Neutrophil (primary cell): ENCODE measurements at regions not wholly inside any gene's neighbourhood (a gene's known extent, or its start where the extent isn't known, plus 50 kb on each side); places are given as distances from the start of the nearest gene placed in this dataset.
"Not testable (repeated sequence)": the region's sequence is repeated elsewhere in the genome, so short reads cannot be mapped to it uniquely, and the experiment has no call there.

Experiments
- H3K27ac ChIP-seq: fragments of 200-600 bp; sonication (generic); 2 replicates; pipeline ENCODE4 v1.5.1; 2016; ENCODE audit warnings: mild to moderate bottlenecking, moderate library complexity
- H3K27me3 ChIP-seq: fragments of 200-600 bp; sonication (generic); 2 replicates; pipeline ENCODE4 v1.6.0; 2016; ENCODE audit warnings: mild to moderate bottlenecking
- H3K36me3 ChIP-seq: fragments of 200-600 bp; sonication (generic); 2 replicates; pipeline ENCODE4 v1.5.1; 2017
- H3K4me1 ChIP-seq, 2 experiments: fragments of 200-600 bp in 1 of 2; sonication (generic) in 1 of 2; 1 replicate in 1 of 2; 2 replicates in 1 of 2; pipeline versions ENCODE4 v1.5.1 to v1.6.1; 2013 to 2016; ENCODE audit warnings: low read depth in 1 of 2, low read length in 1 of 2, mild to moderate bottlenecking in 1 of 2, moderate library complexity in 1 of 2; ENCODE audit not compliant: control insufficient read depth in 1 of 2, insufficient read depth in 1 of 2
- H3K4me3 ChIP-seq, 2 experiments: fragments of 200-600 bp in 1 of 2; sonication (generic) in 1 of 2; 1 replicate in 1 of 2; 2 replicates in 1 of 2; pipeline ENCODE4 v1.5.1; 2013 to 2016; ENCODE audit warnings: low read depth in 1 of 2, low read length in 1 of 2, mild to moderate bottlenecking in 1 of 2, moderate library complexity in 1 of 2
- H3K9me3 ChIP-seq: fragments of 200-600 bp; sonication (generic); 2 replicates; pipeline ENCODE4 v1.5.1; 2016
- TF ChIP-seq, protein P1 (sequence below): fragments of 200-600 bp; sonication (generic); IDR thresholded peaks from 2 replicates; pipeline ENCODE4 v1.5.1; 2016; ENCODE audit warnings: antibody characterized with exemption

DNA sequence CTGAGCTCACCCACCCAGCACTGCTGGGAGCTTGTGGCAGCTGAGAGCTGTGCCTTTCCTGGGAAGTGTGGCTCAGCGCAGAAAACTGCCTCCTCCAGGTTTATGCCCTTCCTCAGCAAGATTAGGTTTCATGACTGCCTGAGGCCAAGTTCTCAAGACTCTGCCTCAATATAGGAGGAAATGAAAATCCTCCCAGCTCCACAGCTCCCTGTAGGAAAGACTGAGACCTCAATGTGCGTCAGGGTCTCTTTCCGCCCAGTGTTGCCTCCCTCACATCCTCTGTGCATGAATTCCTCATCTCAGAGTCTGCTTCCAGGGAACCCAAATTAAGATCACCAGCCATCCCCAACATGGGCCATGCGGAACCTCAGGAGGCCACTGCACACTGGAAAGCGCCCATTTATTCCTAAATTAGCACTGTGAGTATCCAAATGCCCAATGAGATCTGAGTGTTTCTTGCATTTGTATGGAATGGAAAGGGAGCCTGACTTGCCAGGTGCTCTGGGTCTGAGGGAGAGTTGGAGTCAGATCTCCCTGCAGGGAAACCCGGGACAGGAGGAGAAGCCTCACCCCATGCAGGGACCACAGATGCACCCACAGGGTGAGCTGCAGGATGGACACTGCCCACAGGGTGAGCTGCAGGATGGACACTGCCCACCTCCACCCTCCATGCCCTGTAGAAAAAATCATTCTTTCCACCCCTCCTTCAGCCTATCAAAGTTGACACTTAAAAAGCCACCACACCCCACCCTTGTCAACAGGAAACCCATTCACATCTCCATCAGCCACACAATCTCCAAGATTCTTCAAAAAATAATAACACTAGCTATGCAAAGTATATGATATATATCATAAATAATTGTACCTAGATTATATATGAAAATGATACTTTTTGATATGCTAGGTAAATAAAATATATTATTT, 97.4 kb upstream of the IGLL5 start:
- TF ChIP-seq, protein P1, sequence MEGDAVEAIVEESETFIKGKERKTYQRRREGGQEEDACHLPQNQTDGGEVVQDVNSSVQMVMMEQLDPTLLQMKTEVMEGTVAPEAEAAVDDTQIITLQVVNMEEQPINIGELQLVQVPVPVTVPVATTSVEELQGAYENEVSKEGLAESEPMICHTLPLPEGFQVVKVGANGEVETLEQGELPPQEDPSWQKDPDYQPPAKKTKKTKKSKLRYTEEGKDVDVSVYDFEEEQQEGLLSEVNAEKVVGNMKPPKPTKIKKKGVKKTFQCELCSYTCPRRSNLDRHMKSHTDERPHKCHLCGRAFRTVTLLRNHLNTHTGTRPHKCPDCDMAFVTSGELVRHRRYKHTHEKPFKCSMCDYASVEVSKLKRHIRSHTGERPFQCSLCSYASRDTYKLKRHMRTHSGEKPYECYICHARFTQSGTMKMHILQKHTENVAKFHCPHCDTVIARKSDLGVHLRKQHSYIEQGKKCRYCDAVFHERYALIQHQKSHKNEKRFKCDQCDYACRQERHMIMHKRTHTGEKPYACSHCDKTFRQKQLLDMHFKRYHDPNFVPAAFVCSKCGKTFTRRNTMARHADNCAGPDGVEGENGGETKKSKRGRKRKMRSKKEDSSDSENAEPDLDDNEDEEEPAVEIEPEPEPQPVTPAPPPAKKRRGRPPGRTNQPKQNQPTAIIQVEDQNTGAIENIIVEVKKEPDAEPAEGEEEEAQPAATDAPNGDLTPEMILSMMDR = no peak
- H3K36me3 ChIP-seq = no peaks in the 10 kb centered on the region
- H3K27me3 ChIP-seq = no peaks in the 10 kb centered on the region
- no peaks in the 10 kb centered on the region for H3K9me3 ChIP-seq
- H3K4me1 ChIP-seq = no peaks in the 10 kb centered on the region
- H3K4me3 ChIP-seq = no peak overlapping the region
- no peak overlapping the region for H3K27ac ChIP-seq

DNA sequence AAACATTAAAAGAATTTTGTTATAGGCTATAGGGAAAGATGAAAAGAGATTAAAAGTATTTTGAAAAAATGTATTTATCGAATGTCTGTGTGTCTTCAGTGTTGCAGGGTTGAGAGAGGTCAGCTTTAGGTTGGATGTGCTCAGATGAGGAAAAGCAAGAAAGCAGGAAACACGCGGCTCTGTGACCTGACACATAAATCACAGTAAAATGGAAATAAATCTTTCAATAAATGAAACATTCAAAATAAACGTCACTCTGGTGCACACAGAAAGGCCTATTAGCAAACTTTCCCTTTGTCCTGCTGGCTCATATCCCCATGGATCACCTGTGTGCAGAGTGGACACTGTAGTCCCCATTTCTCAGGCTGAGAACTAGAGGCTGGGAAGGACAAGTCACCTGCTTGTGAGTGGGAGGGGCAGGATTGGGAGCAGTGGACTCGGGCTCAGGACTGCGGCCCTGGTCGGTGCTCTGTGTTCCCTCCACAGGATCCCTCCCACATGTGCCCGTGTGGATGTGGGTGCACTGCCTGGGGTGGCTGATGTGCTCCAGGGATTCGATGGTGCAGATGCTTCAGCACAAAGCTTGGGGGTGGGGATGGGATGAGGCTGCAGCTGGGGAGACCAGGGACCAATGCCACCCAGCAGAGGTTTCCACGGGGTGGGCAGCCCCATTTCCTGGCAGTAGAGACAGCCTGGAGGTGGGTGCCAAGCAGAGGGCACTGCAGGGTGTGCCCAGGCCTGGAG, 96.0 kb upstream of the IGLL5 start:
- no peaks in the 10 kb centered on the region for H3K4me1 ChIP-seq
- H3K4me3 ChIP-seq = no peak overlapping the region
- TF ChIP-seq, protein P1 = no peak
- no peak overlapping the region for H3K27ac ChIP-seq
- no peaks in the 10 kb centered on the region for H3K9me3 ChIP-seq
- H3K27me3 ChIP-seq = no peaks in the 10 kb centered on the region
- H3K36me3 ChIP-seq = no peaks in the 10 kb centered on the region

DNA sequence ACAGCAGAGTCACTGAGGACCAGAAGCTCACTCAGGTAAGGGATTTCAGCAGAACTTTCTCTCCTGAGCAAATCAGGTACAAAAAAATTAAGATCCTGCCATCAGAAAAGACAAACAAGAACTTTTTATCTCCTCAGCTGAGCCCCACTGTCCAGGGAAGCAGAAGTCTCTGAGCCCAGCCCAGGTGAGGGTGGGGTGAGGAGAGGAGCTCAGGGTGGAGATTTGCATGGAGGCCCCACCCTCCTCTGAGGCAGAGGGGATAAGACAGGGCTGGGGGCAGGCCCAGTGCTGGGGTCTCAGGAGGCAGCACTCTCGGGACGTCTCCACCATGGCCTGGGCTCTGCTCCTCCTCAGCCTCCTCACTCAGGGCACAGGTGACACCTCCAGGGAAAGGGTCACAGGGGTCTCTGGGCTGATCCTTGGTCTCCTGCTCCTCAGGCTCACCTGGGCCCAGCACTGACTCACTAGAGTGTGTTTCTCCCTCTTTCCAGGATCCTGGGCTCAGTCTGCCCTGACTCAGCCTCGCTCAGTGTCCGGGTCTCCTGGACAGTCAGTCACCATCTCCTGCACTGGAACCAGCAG, 95.3 kb upstream of the IGLL5 start:
- H3K36me3 ChIP-seq, H3K9me3 ChIP-seq, H3K4me3 ChIP-seq, H3K27me3 ChIP-seq, H3K27ac ChIP-seq, H3K4me1 ChIP-seq: not testable (repeated sequence)

DNA sequence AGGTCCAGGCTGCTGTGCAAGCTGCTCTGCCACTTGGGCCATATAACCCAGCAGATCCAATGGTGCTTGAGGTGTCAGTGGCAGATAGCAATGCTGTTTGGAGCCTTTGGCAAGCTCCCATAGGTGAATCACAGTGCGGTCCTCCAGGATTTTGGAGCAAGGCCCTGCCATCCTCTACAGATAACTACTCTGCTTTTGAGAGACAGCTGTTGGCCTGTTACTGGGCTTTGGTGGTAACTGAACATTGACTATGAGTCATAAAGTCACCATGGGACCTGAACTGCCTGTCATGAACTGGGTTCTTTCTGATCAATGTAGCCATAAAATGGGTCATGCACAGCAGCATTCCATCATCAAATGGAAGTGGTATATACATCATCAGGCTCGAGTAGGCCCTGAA, 92.0 kb upstream of the IGLL5 start:
- not testable (repeated sequence) for H3K27me3 ChIP-seq, H3K4me1 ChIP-seq, H3K4me3 ChIP-seq, H3K36me3 ChIP-seq, H3K27ac ChIP-seq, H3K9me3 ChIP-seq

DNA sequence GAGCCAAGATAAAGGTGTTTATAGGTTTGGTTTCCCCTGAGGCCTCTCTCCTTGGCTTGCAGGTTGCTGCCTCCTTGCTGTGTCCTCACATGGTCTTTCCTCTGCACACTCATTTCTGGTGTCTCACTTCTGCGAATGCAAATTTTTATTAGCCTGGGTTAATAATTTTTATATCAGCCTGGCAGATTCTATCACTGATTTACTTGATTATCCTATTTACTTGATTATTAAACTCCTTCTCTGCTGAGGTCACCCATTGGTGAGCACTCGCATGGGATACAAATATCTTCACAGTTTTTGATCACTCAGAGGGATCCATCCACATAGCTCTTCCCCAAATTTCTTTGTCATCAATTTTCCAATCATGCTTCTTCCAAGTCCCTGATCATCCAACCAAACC, 90.9 kb upstream of the IGLL5 start:
- H3K4me3 ChIP-seq = no peak overlapping the region
- H3K27ac ChIP-seq = no peak overlapping the region
- no peaks in the 10 kb centered on the region for H3K9me3 ChIP-seq
- no peaks in the 10 kb centered on the region for H3K27me3 ChIP-seq
- TF ChIP-seq, protein P1 = no peak
- no peaks in the 10 kb centered on the region for H3K4me1 ChIP-seq
- H3K36me3 ChIP-seq = no peaks in the 10 kb centered on the region

DNA sequence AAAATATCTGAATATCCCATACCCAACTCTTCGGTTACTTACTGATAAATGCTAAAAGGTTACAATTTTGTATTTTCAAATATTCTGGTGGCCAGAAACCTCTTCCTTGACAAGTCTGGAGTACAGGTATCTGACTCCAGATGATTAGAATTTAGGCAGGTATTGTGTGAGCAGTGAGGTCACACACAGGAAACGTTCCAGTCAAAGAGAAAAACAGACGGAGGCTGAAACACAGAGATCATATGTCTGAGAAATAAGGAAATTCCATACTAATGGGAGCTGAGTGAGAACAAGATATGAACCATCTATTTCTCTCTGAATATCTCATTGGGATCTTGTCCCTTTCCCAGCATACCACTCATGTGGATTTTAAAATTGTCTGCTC, 89.4 kb upstream of the IGLL5 start:
- H3K27ac ChIP-seq = no peak overlapping the region
- TF ChIP-seq, protein P1 = no peak
- H3K4me3 ChIP-seq = no peak overlapping the region

More for the DNA sequence above, 89.4 kb upstream of the IGLL5 start:
- H3K4me1 ChIP-seq = no peaks in the 10 kb centered on the region
- H3K36me3 ChIP-seq = no peaks in the 10 kb centered on the region
- no peaks in the 10 kb centered on the region for H3K9me3 ChIP-seq
- no peaks in the 10 kb centered on the region for H3K27me3 ChIP-seq
